ENCODE measurements at regions not wholly inside any gene's neighbourhood (a gene's known extent, or its start where the extent isn't known, plus 50 kb on each side); places are given as distances from the start of the nearest gene placed in this dataset.
"Not testable (repeated sequence)": the region's sequence is repeated elsewhere in the genome, so short reads cannot be mapped to it uniquely, and the experiment has no call there.

DNA sequence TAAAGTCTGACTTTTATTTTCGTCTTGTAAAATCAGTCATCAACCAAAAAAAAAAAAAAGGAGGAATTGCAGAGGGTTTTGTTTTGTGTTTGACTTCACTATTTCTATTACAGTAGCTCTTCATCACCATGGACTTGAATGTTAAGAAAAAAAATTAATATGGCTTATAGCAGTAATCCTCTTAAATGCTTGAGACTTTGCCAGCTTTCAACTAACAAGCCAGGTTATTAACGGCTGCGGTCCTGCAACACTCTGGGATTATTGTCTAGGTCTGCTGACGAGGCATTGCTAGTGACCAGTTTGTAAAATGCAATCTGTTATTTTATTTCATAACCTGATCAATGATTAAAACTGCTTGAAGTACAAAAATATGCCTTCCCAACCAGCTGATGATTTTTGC is 647.2 kb upstream of the KLHL1 start:
- no peak for DNase-seq

DNA sequence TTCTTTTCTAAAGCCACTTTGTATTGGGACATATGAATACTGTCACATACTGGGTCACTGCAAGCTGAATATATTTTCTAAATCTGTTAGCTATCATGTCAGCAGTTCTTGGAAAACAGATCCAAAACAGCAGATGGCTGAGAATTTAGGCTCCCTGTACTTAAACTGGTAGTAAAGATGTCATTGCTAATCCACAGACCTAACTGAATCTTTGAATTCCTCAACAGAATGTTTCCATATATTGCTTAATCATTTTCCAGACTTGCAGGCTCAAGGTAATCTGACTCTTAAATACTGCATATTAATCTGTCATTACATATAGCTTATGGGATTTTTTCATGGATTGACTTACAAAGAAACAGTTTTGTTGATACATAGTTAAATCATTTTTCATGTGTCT is 639.0 kb upstream of the KLHL1 start:
- DNase-seq, result no peak

DNA sequence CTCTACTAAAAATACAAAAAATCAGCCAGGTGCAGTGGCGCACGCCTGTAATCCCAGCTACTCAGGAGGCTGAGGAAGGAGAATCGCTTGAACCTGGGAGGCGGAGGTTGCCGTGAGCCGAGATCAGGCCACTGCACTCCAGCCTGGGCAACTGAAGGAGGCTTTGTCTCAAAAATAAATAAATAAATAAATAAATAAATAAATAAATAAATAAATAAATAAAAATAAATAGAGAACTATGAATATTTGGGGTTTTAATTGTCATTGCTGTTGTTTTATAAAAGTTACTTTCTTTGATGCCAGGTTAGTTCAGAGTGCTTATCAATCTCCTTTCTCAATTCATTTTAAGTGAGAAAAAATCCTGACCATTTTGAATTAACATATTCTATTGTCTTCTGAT is 638.2 kb upstream of the KLHL1 start:
- not testable (repeated sequence) for DNase-seq

DNA sequence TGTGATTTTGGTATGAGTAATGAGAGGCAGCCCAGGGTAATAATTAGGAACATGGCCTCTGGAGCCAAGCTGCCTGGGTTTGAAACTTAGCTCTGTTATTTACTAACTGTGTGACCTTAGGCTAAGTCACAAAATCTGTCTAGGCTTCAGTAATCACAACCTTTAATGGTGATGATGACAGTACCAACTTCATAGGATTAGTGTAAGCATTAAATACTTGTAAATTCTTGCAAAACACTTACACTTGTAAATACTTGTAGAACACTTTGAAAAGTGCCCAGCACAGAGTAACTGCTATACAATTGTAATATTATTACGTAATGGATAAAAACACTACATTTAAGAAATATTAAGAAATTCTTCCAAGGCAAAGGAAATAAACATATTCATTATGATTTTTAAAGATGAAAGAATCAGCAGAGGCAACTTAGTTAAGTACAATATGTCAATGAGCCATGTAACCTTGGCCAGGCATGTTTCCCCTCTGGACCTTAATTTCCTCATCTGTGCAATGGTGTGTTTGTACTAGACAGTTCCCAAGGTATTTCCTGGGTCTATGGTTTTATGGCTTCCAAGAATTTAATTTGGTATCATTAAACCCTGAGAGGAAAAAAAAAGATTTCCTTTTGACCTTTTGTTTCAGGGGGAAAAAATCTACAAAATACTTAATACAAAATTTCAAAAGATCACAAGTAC is 628.5 kb upstream of the KLHL1 start:
- no peak for DNase-seq

DNA sequence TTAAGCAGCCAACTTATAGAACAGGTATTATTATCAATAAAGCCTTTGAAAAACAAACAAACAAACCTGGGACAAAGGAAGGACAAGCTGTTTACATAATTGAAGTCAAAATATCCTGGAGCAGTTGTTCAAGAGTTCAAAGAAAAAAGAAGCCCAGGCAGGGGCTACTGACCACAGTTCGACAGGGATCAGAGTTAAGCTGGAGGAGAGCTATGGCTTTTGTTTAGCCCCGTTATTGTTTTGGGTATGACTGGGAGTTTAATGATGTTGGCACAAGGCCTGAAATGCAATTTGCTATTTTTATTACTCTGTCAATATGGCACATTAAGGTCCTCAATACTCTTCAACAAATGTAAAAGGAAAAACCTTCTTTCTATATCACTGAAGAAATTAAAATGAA is 624.4 kb upstream of the KLHL1 start:
- DNase-seq, result no peak

DNA sequence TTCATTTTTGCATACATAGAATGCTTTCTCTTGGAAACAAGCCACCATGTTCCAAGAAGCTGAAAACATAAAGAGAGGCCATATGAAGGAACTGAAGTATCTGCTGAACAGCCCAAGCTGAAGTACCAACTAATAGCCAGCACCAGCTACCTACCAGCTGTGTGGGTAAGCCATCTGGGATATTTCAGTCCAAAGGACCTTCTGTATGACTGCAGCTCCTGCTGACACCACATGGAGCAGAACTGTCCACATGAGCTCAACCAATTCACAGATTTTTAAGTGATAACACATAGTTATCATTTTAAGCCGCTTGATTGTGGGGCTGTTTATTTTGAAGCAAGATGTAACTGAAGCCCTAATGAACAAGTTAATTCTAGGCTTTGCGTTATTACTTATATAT is 621.1 kb upstream of the KLHL1 start:
- DNase-seq, result no peak

DNA sequence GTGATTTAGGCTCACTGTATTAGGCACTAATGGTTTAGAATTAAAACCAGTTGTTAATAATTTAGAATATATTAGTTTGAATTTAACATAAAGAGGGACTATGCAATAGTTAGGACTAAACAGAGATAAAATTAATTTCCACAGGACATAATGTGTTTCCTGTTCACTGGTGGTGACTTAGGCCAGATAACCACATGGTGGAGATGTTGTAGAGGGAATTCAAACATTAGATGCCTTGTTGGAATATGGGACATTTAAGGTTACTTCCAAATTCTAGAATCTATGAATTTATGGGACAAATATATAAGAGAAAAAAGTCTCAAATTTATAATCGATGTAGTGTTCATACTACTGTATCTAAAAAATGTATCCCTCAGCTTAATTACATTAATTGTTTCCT is 615.5 kb upstream of the KLHL1 start:
- no peak for DNase-seq

DNA sequence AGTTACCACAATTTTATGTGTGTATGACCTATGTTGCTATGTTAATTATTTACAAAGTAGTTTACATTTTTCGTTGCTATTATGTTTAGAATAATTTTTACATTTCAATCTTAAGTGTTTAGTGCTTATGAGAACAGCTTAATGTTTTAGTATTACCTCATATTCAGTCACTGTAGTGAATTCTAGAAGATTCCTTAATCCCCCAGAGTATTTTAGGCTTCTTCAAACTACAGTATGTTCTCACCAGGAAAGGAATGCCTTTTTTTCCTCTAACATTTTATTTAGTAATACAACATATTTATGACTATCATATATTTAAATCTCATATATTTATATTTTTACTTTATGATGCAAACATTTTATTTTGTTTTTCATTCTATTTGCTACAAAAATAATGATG is 612.1 kb upstream of the KLHL1 start:
- DNase-seq, result no peak

DNA sequence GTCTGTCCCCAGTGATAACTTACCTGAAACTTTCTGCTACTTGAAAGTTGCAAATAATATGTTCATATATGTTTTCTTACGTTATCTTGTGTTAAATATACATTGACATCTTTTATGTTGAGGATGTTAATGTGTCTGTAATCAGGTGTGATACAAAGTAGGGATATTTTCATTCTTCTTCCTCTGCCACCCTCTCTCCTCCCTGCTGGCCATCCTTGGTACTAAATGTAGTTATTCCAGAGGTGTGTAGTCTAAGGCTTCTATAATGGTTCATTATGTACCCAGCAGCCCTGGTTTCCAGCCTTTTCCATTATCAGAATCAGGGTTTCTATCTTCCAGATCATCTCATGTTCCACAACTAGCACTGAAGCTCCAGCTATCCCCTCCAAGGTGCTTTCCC is 606.7 kb upstream of the KLHL1 start:
- no peak for DNase-seq

DNA sequence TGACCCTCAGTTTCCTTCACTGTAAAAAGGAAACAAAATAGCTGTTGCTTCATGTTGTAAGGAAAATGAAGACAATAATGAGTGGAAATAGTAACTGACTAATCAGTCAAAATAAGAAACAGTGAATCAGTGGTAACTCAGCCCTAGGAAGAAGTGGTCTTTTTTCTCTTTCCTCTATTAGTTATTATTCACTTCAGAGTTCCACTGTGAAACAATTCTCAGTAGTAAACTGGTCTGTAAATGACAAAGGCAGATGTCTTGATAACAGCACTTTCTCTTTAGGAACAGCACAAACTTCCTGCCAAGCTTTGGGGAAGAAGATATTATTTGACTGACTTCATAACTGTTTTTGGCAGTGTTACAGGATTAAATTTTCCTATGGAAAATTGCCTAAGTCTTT is 600.5 kb upstream of the KLHL1 start:
- DNase-seq, result no peak

DNA sequence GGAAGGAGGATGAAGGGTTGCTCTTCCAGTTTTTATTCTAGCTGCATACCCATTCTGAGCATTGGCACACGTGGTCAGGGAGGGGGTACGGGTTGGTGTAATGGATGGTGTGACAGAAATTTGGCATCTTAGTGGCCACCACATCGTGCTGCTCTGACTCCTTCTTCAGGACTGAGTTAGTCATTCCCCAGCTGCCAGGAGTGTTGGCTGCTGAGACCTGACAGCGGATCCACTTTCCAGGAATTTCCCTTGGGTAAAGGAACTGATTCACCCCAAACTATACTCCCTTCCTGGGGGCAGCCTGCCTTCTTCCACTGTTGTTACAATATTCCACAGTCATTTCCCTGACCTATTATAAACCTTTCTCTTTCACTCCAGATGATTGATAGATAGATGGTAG is 595.5 kb upstream of the KLHL1 start:
- DNase-seq, result no peak

DNA sequence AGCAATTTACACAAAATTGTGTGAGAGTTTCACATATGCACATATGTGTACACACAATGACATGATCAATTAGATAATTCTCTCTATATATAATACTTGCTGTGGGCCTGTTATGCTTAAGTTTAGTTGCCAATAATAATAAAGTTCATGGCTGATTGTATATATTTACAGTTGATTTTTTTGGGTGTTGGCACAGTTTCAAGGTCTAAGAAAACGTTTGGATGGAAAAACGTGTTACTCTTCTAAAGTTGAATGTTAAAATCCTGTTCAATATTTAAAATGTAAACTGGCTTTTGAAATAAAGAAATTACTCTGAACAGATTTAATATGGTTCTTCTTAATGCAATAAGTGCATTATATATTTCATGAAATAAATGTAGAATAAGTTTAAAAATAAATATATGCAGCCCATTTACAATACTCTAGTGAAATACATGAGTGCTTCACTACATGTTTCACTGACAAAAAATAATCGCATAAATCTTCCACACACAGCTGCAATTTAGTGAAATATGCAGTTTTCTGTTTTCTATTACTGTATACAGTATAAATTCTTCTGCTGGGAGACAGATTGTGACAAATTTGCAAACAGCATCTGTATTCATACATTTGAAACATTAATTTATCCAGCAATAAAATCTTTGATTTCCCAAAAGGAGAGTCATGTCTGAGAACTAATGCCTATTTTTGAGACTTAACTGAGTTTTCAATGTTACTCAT is 586.9 kb upstream of the KLHL1 start:
- DNase-seq, result no peak

DNA sequence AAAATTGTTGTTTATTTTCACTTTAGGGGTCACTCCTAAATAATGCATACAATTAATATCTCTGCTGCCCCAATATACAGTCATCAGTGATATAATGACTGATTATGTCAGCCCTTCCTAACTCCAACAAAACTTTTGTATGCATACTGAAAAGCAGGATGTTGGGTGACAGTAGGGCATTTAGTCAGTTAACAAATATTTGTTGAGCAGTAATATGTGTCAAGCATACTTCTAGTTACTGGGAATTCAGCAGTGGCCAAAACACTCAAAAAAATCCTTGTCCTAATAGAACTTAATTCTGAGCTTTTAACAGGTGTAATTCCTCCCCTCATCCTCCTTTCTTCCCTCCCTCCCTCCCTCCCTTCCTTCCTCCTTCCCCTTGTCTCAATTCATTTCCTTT is 560.7 kb upstream of the KLHL1 start:
- no peak for DNase-seq

DNA sequence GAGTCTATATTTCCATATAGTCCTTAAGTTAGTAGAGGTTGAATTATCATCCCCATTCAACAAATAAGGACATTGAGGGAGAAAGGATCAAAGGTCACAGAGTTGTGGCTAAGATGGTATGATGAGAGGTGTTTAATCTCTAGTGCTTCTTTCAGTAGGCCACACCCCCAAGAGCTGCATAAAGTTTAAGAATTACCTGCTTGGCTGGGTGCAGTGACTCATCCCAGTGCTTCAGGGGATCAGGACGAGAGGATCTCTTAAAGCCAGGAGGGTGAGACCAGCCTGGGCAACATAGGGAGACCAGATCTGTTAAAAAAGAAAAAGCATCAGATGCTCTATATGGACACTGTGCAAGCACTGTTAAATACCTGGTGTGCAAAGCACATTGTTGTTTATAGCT is 560.0 kb upstream of the KLHL1 start:
- DNase-seq, result no peak

DNA sequence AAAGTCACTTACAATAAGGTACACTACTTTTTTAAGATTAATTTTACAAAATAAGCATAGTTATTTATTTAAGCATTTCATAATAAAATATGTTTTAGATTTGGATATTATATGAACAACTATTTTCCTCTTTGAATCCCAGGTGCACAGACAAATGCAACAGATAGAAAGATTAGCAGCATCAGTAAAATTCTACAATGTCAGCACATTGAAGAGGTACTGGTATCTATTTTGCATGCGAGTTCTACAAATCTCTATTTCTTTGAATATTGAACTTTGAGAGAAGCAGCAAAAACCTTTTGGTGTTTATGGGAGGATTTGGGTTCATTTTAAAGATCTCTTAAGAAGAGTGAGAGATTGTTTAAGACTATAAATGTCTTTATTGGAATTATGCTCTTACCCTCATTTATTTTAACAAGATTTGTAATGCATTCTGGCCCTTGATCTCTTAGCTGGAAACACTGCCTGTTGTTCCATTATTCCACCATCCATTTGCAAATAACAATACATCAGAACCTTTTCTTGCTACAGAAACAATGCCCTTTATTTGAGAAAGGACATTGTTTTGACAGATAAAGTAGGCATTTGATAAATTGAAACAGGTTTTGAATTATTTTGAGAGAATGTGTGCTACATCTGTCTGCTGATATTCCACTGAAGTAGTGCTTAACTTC is 558.8 kb upstream of the KLHL1 start:
- DNase-seq, result no peak

DNA sequence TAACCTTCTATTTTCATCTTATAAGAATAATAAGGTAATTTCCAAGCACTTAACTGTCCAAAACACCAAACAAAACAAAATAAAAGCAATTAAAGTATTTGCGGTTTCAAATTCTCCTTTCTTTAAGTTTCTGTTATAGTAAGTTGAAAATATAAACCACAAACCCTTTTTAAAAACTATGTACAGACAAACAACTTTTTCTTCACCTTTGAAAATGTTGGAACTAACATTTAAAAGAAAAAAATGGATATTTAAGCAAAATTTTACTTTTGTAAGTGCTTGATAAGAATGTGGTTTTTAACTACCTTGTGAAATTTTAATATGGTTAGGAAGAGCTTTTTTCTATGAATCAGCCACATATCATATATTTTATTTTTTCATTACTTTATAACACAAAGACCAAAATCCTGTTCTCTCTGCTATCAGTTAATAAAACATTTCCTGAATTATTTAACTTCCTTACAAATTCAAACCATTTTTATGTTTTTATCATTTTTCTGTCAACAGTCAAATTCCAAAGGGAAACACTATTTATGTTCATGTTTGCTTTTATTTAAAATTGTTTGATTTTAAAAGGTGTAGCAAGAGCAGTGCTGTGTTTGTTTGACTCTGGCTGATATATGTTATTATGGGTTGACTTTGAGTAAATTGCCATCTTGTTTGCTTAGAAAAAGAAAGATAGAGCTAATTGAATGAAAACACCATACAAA is 554.1 kb upstream of the KLHL1 start:
- DNase-seq, result no peak

DNA sequence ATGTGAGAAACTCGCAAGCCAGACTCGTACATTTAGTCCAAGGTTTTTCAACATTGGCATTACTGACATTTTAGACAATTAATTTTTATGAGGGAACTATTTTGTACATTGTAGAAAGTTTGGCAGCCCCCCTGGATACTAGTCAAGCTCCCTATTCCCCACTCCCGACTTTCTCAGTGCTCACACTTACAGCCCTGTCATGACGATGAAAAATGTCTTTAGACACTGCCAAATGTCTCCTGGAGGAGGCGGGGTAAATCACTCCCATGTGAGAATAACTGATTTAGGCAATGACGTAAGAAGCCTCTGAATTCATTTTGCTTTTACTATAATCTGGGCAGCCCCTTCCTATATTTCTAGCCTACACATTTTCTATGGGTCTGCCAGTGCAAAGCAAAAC is 535.8 kb upstream of the KLHL1 start:
- DNase-seq, result no peak

DNA sequence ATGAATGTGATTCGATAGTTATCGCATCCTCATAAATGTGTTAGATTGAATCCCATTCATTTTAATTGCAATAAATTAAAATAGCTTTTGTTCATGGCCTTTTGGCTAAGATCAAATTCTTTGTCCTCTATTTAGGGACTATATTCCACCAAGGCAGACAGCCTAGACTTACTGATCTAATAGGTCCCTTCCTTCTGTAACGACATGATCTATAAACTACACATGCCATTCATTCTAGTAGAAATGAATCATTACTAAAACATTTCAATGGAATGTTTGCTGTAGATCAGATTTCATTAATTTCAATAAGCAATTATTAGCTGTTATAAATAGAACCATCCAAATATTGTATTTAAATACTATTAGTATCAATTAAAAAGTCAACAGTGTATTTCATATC is 526.6 kb upstream of the KLHL1 start:
- DNase-seq, result no peak

DNA sequence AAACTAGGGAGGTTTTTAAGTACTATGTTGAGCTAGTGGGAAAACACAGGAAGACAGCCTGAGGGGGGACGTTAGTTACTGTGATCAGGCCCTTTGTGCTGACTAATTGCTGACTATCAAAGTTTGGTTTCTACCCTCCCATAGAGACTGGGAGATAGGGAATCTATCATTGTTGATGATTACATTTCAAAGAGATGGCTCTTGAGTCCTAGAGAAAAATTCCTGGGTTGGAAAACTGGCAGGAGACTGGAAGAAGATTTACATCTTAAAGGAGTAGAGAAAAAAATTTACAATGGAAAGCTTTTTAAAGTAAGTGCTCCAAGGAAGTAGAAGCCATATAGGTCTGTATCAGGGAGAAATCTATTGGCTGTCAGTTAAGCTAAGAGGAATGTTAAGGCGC is 522.0 kb upstream of the KLHL1 start:
- no peak for DNase-seq

DNA sequence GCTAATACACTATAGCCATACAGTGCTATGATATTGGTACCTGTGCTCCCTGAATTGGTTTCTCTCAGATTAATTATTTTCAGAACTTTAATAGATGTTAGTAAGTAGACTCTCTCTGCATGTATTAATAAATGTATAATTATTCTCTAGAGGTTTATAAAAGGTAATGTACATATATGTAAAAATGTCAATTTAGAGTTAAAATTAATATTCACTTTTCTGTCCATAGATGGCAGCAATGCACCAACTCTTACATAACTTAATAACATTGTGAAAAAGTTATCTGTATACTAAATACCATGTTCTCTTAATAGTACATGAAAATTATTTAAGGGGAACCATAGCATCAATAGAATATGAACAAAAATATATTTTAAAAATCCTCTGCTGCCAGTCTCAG is 515.0 kb upstream of the KLHL1 start:
- no peak for DNase-seq

DNA sequence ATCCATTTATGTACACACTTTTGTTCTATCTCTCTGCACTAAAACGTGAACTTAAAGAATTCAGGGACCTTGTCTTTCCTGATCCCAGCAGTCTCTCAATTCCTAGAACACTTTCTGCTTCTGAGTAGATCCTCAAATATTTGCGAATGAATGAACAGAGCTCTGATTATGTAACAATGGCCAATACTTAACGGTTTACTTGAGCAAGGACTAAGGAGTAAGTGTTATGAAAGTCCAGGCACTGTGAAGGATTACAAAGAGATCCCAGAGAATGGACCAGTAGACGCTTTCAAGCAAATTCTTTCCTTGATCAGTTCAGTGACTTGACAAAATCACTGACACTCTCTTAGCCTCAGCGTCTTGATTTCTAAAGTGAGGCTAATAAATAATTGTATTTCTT is 514.5 kb upstream of the KLHL1 start:
- no peak for DNase-seq

DNA sequence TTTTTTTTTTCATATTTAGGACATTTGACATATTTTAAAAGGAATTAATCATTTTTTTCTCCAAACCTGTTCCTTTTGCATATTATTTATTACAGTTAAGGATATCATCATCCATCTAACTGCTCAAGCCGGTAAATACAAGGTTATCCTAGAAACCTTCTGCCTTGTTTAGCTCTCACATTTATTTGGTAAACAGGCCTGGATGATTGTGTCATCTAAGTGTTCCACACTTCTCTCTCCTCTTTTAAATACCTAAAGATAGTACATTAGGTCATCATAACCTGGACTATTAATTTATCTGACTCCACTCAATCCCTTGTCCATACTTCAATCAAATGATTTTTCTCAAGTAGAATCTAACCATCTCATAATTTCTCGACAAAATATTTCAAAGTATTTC is 511.7 kb upstream of the KLHL1 start:
- no peak for DNase-seq

DNA sequence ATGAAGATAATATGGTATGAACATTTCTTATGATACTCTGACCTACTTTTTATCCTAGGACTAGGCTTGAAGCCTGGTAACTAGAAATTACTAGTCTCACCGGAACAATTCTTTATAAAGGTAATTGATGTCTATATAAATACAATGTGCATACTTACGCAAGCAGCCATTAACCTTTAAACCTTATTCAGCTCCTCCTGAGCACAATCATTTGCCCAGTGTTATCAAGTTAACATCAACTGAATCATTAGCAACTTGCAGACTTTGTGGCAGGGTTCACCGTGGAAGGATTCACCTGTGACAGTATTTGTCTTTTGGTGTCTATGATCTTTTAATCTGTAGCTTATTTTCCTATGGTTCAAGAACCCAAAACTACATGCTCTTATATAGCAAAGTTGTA is 508.6 kb upstream of the KLHL1 start:
- no peak for DNase-seq

DNA sequence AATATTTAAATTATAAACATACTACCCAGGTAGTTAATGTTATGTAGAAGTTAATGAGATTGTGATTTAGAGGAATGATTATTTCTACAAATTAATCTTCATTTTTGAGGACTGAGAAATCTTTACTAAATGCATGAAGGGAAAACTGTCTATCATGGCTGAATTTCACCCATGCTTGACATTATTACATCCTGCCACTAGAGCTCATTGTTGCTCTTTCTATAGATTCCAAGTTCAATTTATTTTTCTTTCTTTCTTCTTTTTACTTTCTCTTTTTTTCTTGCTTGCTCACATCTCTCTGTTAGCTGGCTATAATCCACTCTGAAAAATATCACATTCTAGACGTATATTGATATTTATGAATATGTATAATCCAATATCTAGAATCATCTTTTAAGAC is 505.0 kb upstream of the KLHL1 start:
- no peak for DNase-seq

Data from NCI-H1436 treated with DMSO at 0.1 percent for 48 hours (cell line).